ENCODE measurements at regions not wholly inside any gene's neighbourhood (a gene's known extent, or its start where the extent isn't known, plus 50 kb on each side); places are given as distances from the start of the nearest gene placed in this dataset.

DNA sequence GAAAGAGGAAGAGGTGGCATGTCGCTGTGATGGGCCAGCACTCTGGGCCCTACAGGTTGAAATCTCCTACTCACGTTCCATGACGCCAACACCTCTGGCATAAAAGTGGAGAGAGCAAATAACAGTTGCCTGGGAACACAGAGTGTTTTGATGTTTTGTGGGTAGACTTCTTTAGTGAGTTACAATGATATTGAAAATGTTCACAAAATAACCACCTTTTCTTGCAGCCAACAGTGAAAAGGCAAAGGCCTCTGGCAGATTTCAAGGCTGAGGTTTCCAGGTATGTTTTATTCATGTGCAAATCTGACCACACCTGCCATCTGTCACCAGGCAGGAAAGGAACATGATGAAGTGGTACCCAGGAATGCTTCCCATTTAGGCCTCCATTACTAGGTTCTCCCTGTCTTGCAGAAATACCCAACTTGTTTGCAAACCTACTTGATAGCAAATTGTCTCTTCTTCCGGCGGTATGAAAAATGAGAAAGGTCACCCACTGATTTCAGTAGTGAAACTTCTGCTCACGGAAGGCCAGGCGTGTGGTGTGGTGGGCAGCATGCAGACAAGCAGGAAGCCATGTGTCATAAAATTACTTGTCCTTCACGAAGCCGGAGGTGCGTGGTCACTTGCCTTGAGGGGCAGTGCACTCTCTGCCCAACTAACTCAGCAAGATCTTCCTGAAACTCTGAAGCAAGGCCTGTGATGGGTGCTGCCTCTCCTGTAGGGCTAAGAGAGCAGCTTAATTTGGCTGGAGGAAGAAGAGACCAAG lies 299.1 kb upstream of the PRDM1 start:
- no peak for TF ChIP-seq CTCF (IDR thresholded peaks at IDR 0.05)
- TF ChIP-seq POLR2A (IDR thresholded peaks at IDR 0.05) = no peak

Measured in testis (tissue), 2 donors.